ENCODE measurements at regions not wholly inside any gene's neighbourhood (a gene's known extent, or its start where the extent isn't known, plus 50 kb on each side); places are given as distances from the start of the nearest gene placed in this dataset.

GRCh38 chr4:54929459-54929858 is 195.9 kb downstream of the KDR start:
- no peak overlapping the region for H2AK9ac ChIP-seq (replicated peaks; ENCODE audit: low read depth, low read length, poor library complexity)

More at GRCh38 chr4:54929459-54929858, 195.9 kb downstream of the KDR start:
- BruUV-seq (replicated peaks), result no TSS peak
- Histone ChIP-seq H3K9me3 (ENCODE audit: control insufficient read depth, insufficient read depth, low read length) (no peaks in the 10 kb centered on the region), H4K20me1 (ENCODE audit: insufficient read depth, low read length) (no peaks in the 10 kb centered on the region), H3K9ac (ENCODE audit: low read depth, low read length) (no peak overlapping the region), H3K79me1 (ENCODE audit: low read depth in 1 of 2, low read length in 2 of 2) (no peaks in the 10 kb centered on the region), H3K14ac (replicated peaks; ENCODE audit: low read depth, low read length) (no peak overlapping the region), H3K9me1 (ENCODE audit: insufficient read depth, low read length) (no peaks in the 10 kb centered on the region), H3K27ac (ENCODE audit: insufficient read depth, low read length) (no peak overlapping the region), H3K4ac (ENCODE audit: low read depth, low read length) (no peak overlapping the region; the same call in 1 of the 2 replicates), H2BK20ac (ENCODE audit: low read depth, low read length) (no peak overlapping the region), H3K56ac (ENCODE audit: extremely low read depth, insufficient read depth, low read length) (no peak overlapping the region), H4K8ac (ENCODE audit: low read depth in 2 of 2, low read length in 2 of 2) (no peak overlapping the region), H2BK5ac (ENCODE audit: low read depth, low read length, poor library complexity, severe bottlenecking) (no peak overlapping the region), H3K4me1 (ENCODE audit: control insufficient read depth, insufficient read depth, low read length) (peaks cover 3% of the 10 kb centered on the region; the same call in 1 of the 2 replicates), H3K18ac (ENCODE audit: low read depth, low read length) (no peak overlapping the region), H3K4me3 (ENCODE audit: insufficient read depth, low read depth, low read length) (no peak overlapping the region), H3K36me3 (ENCODE audit: control insufficient read depth, insufficient read depth, low read length) (no peaks in the 10 kb centered on the region), H4K5ac (ENCODE audit: low read depth, low read length) (no peak overlapping the region), H2AFZ (replicated peaks; ENCODE audit: low read length, poor library complexity) (no peak overlapping the region), H2BK15ac (ENCODE audit: low read depth, low read length) (no peak overlapping the region), H2AK5ac (ENCODE audit: low read depth, low read length) (no peak overlapping the region), H4K91ac (ENCODE audit: insufficient read depth, low read depth, low read length) (no peak overlapping the region), H3K27me3 (ENCODE audit: control insufficient read depth, insufficient read depth, low read length) (peaks cover 6% of the 10 kb centered on the region), H3K23ac (ENCODE audit: low read depth, low read length) (no peak overlapping the region), H2BK120ac (ENCODE audit: low read depth, low read length) (no peak overlapping the region), H3K4me2 (ENCODE audit: low read depth, low read length) (no peak overlapping the region)
- in situ Hi-C loops (cut with MboI; ENCODE audit: low sequenced_read_pairs), result no loop called here
- intact Hi-C loops (cut with micrococcal nuclease), result no loop called here
- dilution Hi-C loops (cut with HindIII; ENCODE audit: low sequenced_read_pairs, unreplicated experiment), result no loop called here
- WGBS, 2 experiments (ENCODE audit: extremely low coverage in 2 of 2, insufficient read length in 1 of 2), result 52% methylated on average over 2 of the region's 4 CpGs; no CpG with 5 or more reads in 1 of the 2 experiments
- TF ChIP-seq MAFK (IDR thresholded peaks at IDR 0.05; ENCODE audit: low read depth, low read length) (no peak), RCOR1 (IDR thresholded peaks at IDR 0.05; ENCODE audit: insufficient replicate concordance, low read length) (no peak), RAD21 (IDR thresholded peaks at IDR 0.05; ENCODE audit: low read length) (no peak)
- ATAC-seq (ENCODE audit: low read depth), result no peak
- CTCF ChIA-PET, result no interaction called here
- POLR2A ChIA-PET (ENCODE audit: unreplicated experiment), result no interaction called here
- DNase-seq, result no peak

Data from IMR-90 (cell line).